GM04504 (cell line): ENCODE measurements at regions not wholly inside any gene's neighbourhood (a gene's known extent, or its start where the extent isn't known, plus 50 kb on each side); places are given as distances from the start of the nearest gene placed in this dataset.
"Not testable (repeated sequence)": the region's sequence is repeated elsewhere in the genome, so short reads cannot be mapped to it uniquely, and the experiment has no call there.

Source experiments
- DNase-seq: peaks from one replicate; pipeline ENCODE4 v3.0.0-alpha.2; 2012; ENCODE audit warnings: low read depth

- no peak for DNase-seq
Measured at GRCh38 chr5:106014262-106014661, 1656.5 kb downstream of the EFNA5 start.

- no peak for DNase-seq
Measured at GRCh38 chr5:106006242-106006641, 1664.5 kb downstream of the EFNA5 start.

- DNase-seq, result not testable (repeated sequence)
Measured at GRCh38 chr5:105998991-105999390, 1671.7 kb downstream of the EFNA5 start.

GRCh38 chr5:105993027-105993426 is 1677.7 kb downstream of the EFNA5 start:
- no peak for DNase-seq

GRCh38 chr5:105982526-105982925 is 1688.2 kb downstream of the EFNA5 start:
- DNase-seq, result no peak

- DNase-seq, result no peak
Measured at GRCh38 chr5:105978011-105978410, 1692.7 kb downstream of the EFNA5 start.

- DNase-seq, result no peak
Measured at GRCh38 chr5:105977163-105977562, 1693.6 kb downstream of the EFNA5 start.

- DNase-seq, result no peak
Measured at GRCh38 chr5:105970919-105971318, 1699.8 kb downstream of the EFNA5 start.

GRCh38 chr5:105968981-105969380 is 1701.8 kb downstream of the EFNA5 start:
- no peak for DNase-seq

GRCh38 chr5:105963696-105964255 is 1707.0 kb downstream of the EFNA5 start:
- DNase-seq, result no peak

GRCh38 chr5:105961572-105961971 is 1709.2 kb downstream of the EFNA5 start:
- DNase-seq, result no peak

- DNase-seq, result no peak
Measured at GRCh38 chr5:105956456-105957196, 1714.1 kb downstream of the EFNA5 start.

- no peak for DNase-seq
Measured at GRCh38 chr5:105954341-105954740, 1716.4 kb downstream of the EFNA5 start.

GRCh38 chr5:105953616-105954015 is 1717.1 kb downstream of the EFNA5 start:
- no peak for DNase-seq

- DNase-seq, result peak; percentile 1
Measured at GRCh38 chr5:105952875-105953274, 1717.9 kb downstream of the EFNA5 start.

GRCh38 chr5:105947461-105947860 is 1723.3 kb downstream of the EFNA5 start:
- no peak for DNase-seq

GRCh38 chr5:105945203-105945972 is 1725.3 kb downstream of the EFNA5 start:
- no peak for DNase-seq

- no peak for DNase-seq
Measured at GRCh38 chr5:105940181-105940580, 1730.6 kb downstream of the EFNA5 start.

GRCh38 chr5:105934171-105934570 is 1736.6 kb downstream of the EFNA5 start:
- no peak for DNase-seq

- no peak for DNase-seq
Measured at GRCh38 chr5:105931881-105932421, 1738.8 kb downstream of the EFNA5 start.

- DNase-seq, result no peak
Measured at GRCh38 chr5:105929858-105930257, 1740.9 kb downstream of the EFNA5 start.

GRCh38 chr5:105924366-105924765 is 1746.4 kb downstream of the EFNA5 start:
- peak; percentile 10 for DNase-seq

- DNase-seq, result no peak
Measured at GRCh38 chr5:105922574-105922973, 1748.2 kb downstream of the EFNA5 start.
